HG03095 (cell line): ENCODE measurements at regions not wholly inside any gene's neighbourhood (a gene's known extent, or its start where the extent isn't known, plus 50 kb on each side); places are given as distances from the start of the nearest gene placed in this dataset.

ENCODE experiments used
- ATAC-seq: cut with Tn5 transposase; IDR thresholded peaks from one replicate; pipeline ENCODE4 v1.9.1; 2021; ENCODE audit warnings: moderate library complexity; ENCODE audit not compliant: unreplicated experiment

DNA sequence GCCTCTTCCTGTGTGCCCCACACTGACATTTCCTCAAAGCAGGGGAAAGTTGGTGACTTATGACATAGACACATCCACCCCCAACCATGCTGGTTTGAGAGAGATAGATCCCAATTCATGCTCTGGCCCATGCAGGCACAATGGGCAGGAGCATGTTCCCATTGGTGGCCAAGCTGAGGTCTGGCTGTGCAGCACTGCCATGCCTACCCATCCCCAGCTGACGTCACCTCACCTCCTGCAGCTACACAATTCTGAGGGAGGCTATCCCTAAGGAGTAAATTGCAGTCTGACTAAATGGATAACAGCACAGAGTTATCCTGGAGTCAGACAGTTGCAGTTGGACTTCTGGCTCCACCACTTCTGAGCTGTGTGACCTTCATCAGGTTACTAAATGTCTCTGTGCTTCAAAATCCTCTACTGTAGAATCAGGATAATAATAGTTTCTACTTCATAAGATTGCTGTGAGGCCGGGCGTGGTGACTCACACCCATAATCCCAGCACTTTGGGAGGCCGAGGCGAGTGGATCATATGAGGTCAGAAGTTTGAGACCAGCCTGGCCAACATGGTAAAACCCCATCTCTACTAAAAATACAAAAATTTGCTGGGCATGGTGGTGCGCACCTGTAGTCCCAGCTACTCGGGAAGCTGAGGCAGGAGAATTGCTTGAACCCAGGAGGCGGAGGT, 323.9 kb downstream of the BCL11B start:
- no peak for ATAC-seq

DNA sequence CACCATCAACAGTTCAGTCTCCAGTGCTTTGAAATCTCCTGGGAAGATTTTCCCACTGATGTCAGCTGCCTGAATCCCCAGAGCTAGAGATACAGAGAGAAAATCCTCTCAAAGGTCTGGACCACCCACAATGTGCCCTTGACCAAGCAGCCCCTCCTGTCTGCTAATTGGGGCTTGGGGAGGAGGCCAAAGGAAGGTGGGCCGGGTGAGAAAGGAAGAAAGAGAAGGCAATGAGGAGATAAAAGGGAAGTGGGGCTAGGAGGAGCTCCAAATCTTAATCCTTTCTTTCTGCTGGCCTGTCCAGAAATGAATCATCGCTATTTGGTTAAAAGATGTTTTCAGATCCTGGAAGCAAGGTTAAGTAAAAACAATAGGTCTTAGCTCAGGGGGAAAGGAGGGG, 322.9 kb downstream of the BCL11B start:
- no peak for ATAC-seq

DNA sequence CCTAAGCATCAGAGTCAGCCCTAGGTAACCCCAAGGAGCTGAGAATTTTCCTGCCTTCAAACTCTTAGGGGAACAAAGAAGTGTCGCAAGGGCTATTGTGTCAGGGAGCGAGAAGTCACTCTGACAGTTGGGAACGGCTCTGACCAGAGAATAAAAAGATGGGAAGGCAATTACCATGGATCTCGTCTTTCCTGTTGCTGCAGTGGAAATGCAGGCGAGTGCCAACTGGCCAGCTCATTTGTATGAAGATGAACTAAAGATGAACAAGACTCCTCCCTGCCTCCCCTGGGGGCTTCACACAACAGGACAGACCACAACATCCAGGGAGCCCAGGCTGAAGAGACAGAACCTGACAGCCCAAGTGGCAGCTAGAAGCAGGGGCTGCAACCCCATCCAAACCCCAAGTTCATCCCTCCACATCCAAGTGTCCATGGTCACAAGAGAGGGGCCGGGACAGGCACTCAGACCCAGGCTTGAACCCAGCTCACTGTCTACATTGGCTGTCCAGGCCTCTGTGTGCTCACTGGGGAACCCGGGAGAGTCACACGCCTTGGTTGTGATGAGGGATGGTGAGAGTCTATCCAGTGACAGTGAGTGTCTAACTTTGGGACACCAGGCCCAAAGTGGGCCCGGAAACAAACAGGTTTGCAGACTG, 322.4 kb downstream of the BCL11B start:
- no peak for ATAC-seq

DNA sequence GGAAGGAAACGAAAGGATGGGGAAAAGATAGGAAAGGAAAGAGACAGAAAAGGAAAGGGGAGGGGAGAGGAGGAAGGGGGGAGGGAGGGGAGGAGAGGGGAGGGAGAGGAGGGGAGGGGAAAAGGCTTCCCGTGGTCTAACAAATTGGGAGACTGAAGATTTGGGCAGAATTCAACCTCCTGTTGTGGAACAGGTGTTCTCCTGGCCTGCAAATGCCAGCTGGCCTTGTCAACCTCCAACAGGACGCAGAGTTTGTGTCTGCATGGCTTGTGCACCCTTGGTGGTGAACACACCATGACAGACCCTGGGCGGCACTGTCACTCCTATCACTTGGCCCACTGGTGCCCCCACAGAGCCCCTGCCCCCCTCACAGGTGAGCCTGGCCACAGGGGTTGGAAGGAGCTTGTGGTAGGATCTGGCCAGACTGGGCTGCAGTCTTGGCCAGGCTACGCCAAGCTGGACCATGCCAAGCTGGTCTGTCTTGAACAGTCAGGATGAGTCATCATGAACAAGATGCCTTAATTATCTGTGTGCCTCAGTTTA, 321.6 kb downstream of the BCL11B start:
- no peak for ATAC-seq

DNA sequence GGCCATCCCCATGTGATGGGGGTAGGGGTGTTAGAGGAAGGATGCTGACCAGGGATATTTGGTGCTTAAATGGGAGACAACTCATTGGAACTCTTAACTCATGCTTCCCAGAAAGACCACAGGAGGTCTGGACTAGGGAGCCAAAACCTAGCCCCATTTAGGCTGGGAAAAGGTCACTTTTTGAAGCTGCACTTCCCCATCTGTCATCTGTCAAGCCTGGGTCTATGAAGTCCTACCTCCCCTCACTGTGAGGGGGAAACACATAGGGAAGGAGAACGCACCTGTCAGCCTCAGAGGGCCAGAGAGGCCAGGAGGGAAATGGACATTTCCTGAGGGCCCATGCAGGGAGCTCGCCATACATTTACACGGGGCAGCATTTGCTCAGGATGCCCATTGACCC, 321.0 kb downstream of the BCL11B start:
- no peak for ATAC-seq

DNA sequence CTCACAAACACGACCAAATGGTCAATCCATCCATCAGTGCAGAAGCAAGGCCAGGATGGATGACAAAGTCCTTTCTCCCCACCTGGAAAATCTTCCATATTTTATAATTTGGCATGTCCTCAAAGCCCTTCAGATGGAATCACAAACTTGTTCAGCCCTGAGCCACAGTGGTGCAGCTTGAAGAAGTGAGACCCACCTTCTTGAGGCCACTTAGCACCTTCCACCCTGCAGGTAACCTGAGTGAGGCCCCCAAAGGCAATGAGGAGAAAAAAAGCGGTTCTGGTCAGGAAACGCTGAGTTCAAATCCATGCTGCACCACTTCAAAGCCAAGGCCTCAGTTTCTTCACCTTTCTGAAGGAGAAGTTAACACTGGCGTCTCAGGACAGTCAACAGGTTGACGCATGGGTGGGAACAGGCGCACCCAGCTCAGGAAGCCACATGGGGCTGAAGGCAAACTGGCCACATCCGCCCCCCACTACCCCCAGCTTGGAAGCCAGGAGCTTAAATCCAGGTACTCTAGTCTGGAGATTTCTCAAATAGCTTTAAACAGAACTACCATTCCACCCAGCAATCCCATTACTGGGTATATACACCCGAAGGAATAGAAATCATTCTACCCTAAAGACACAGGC, 320.4 kb downstream of the BCL11B start:
- ATAC-seq: no peak

DNA sequence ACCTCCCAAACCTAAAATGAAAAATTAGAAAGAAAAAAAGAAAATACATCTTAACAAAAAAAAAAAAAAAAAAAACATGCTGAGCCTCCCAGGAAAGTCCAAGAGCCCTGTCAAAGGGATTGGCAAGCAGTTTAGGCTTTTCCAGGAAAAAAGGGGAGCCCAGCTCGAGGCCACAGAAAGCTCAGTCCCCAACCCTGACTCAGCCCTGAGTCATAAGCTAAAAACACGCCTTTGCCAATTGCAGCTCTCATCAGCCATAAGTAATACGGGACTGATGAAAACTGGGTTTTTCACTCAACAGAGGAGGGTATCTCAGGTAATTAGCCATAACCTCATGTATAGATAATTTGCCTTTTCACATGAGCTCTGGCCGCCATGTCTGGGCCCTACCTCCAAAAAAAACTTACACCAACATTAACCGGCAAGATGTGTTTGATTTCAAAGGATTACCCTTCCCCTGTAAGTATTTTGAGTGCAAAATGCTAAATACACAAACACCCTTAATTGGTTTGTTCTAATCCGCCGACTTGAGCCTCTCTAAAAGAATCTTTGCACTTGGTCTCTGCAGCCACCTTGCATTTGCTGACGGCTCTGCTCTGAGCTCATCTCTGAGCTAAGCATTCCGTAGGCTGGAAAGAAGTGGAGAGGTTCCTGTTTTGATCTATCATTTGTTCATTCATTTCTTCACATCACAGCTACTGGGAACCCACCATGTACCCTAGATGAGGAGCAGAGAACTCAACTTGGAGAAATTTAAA, 319.2 kb downstream of the BCL11B start:
- ATAC-seq: no peak

DNA sequence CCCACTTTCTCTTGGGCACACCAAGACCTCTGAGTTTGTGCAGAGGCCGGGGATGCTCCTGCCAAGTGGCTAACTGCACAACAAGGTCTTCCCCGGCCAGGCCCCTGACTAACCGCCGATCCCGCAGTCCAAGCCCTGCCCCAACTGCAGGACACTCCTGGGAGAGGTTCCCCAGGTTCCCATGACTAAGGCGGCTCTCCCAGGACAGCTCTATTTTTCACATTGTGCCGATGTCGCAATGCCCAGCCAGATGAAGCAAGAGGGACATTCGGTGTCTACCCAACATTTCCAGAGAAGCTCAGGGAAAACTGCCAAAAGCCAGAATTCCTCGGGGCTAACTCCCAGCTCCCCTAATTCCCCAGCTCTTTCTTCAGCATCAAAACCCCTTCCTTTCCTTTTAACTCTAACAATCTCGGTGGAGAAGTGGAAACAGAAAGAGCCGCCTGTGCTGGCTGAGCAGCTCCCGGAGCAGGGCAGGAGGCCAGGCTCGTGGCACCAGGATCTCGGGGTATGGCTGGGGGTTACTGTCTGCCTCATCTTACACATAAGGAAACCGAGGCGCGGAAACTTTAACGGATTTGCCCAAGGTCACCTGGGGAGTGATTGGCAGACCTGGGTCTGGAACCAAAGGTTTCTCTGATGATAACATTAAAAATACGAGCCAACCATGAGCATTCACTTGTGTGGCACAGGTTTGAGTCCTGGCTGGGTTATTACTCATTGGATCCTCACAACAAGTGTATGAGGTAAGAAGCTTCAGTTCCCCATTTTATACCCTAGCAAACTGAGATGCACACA, 318.2 kb downstream of the BCL11B start:
- ATAC-seq: no peak

DNA sequence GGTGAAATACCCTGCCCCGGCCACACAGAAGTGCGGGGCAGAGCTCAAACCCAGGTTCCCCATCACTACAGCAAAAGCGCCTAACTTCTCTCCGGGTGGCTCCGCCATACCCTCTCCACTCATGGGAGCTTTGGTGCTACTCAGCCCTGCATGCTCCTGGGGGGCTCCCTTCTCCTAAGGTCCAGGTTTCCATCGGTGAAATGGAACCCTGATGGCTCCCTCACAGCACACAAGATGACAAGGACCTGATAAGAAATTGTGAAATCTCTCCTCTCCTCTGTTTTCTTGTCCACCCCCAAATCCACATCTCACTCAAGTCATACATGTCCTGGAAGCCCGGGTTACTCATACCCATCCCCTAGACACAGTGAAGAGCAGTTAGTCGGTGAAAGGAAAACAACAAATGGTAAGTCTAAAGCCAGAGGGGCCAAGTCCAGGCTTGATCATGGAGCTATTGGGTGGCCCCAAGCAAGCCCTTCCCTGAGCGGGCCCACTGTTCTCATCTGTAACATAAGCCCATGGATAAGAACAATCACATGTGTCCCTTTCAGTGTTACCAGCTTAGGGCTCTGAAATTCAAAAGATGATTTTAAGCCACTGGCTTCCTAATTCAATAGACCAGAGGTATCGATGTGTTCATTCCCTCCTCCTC, 317.5 kb downstream of the BCL11B start:
- no peak for ATAC-seq

DNA sequence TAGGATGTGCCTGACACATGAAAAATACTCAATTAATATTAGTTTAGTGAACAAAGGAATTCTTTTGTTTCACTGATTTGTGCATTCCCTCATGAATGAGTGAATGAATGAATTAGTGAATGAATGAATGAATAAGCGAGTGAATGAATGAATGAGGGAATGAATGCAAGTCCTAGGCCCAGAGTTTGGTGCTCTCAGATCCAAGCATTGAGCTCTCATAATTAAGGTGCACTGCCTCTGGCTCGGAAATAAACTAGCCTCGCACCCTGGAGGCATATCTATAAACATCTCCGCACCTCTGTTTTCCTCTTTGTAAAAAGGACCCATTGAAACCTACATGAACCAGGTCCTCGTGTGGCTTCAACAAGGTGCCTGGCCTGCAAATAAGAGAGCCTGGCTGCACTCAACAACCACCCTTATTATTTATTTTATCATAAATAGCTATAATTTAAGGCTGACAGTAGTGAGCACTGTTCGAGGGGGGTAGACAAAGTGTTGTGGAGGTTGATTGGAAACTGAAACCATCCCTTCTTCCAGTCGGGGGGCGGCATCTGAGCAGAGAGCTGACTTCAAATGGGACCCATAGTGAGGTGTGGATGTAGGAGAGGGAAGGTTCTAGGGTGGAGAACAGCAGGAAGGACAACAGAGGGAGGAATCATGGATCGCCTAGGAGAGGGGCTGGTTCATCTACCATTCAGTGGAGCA, 316.8 kb downstream of the BCL11B start:
- no peak for ATAC-seq

DNA sequence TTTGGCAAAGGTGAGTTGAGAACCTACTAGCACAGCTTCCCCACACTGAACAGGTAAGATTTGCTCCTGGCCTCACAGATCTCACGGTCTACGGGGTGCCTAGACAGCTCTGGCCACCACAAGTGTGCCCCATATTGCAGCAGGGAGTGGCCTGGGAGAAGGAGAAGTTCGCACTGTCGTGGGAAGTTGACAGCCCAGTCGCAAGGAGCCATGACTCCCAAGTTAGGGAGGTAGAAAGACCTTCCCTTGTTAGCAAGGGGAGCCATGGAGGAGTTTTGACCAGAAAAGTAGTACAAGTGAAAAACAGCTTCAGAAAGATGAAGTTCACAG, 316.3 kb downstream of the BCL11B start:
- ATAC-seq: no peak

DNA sequence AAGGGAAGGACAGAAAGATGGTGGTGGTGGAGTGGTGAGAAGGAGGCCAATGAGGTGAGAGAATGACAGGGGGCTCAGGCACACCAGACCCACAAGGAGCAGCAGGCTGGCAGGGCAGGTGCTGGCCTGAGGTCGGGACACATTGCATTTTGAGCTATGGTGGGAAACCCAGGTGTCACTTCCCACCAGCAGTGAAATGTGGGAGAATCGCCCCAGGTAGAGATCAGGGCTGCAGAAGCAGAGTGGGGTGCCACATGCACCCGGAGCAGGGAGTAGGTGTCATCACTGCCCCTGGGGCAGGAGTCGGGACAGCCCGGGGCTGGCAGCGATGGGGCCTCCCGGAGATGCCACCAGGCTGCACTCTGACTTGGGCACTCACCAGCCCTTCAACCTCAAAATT, 315.8 kb downstream of the BCL11B start:
- ATAC-seq: no peak

DNA sequence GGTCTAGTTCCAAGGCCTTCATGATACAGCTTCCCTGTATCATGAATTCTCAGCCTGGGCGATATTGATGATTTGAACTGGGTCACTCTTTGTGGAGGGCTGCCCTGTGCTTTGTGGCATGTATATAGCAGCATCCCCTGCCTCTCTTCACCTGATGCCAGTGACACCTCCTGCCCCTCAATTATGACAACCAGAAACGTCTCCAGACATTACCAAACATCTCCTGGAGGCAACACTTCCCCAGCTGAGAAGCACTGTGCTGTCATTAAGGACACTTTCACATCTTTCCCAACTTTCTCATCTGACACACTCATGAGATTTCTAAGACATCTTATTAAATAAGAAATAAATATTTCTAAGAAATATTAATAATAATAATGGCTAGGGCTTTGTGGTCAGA, 315.3 kb downstream of the BCL11B start:
- ATAC-seq: no peak

DNA sequence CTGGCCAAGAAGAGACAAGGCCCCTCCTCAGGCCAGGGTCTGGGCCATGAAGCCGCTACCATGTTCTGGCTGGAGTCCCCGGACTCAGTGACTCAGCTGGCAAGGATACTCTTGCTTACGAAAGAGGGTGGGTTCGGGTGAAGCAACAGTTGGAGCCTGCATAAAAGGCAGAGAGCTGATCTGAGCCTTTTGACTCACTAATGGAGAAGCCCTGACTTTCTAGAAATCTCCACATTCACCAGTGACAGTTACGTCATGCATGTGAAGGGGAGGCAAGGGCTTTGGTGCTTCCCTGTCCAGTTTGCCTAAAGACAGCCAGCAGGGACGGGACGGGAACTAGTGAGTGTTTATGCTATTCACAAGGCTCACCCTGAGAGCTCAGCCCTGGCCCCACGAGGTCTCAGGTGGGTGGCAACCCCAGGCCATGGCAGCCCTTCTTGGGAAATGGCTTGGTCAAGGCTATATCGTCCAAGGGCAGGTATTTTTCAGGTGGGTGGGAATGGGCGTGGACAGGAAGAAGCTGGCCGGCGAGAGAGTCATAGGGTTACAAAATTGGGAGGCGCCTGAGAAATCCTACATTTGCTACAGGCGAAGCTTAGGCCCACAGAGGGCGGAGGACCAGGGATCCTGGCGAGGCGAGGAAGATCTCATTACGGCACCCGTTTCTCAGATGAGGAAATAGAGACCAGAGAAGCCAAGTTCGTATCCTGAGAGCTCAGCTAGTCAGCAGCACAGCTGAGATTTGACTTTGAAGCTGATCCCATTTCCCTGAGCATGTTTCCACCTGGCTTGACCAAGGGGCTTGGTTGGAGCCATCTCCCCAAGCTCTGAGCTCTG, 314.6 kb downstream of the BCL11B start:
- no peak for ATAC-seq

DNA sequence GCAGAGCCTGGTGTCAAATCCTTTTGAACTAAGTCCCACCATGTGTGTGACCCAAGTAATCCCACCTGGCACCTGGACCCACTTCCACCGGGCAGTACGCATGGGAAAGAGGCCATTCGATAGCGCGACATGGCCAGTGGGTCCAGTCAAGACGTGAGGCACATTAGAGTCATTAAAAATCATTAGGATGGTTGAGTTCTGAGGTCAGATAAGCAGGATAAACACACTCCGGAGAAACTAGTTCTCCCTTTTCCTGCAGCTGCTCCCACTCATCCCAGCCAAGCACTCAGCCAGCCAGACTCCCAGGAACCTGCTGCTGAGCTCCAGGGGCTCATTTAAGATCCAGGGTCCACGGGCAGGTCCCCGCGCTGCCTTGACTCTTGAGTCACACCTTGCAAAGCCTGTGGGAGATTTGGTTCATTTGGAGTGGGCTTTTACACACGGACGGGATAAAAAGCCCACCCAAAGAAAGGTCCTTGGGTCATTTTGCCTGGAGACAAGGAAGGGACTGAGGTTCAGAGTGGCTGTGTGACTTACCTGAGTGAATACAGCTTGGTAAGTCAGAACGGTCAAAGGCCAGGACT, 313.9 kb downstream of the BCL11B start:
- ATAC-seq: no peak

DNA sequence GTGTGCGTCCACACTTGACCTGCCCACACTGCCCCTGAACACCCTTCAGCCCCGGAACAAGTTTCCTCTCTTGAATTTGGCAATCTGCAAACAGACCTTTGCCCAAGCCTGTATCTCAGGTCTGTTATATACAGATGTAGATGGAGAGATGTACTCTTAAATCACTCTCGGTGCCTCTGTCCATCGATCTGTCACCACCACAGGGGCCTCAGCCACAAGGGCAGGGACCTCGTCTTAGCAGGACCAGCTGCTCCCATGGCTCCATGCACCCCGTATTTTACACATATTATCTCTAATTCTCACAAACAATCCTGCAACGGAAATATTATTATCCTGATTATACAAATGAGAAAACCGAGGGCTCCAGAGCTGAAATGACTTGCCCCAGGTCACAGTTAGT, 313.4 kb downstream of the BCL11B start:
- ATAC-seq: no peak

DNA sequence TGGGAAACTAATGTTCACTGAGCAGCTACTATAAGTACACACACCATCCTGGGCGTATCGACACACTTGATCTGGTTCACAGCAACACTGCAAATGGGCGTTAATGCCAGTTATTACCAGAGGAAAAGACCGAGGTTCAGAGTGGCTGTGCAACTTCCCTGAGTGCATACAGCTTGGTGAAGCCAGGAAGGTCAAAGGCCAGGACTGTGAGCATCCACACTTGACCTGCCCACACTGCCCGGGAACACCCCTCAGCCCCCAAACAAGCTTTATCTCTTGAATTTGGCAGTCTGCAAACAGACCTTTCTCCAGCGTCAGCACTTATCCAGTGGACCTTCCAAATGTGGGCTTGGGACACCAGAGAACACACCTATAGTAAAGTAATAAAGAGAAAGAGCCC, 312.6 kb downstream of the BCL11B start:
- no peak for ATAC-seq

DNA sequence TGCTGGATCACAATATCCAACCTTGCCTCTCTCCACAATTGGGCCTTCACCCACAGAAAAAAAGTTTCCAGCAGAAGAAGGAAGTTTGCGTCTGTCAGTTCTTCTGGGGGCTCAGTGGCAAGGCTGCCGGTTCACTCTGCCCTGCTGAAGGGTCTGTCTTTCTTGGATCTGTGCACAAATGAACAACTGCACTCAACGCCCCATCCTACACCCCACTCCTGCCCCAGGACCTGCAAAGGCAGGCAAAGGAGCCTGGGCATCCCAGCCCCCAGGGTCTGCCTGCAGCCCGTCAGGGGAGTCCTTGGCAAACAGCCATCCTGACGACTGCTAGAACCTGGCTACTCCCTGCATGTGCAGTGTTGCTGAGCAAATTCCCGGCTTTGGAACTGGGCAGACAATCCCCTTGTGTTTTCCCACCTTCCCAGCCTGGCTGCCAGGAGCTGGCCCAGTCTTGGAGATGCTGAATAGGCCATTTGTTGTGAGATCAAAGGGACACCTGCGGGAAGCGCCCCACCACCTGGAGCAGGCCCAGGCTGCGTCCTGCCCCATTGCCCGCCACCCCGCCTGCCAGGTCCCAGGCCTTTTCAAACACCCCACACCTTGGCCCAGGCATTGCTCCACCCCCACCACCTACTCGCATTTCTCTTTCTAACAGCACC, 311.9 kb downstream of the BCL11B start:
- ATAC-seq: no peak
